ENCODE measurements at regions not wholly inside any gene's neighbourhood (a gene's known extent, or its start where the extent isn't known, plus 50 kb on each side); places are given as distances from the start of the nearest gene placed in this dataset.
"Not testable (repeated sequence)": the region's sequence is repeated elsewhere in the genome, so short reads cannot be mapped to it uniquely, and the experiment has no call there.

DNA sequence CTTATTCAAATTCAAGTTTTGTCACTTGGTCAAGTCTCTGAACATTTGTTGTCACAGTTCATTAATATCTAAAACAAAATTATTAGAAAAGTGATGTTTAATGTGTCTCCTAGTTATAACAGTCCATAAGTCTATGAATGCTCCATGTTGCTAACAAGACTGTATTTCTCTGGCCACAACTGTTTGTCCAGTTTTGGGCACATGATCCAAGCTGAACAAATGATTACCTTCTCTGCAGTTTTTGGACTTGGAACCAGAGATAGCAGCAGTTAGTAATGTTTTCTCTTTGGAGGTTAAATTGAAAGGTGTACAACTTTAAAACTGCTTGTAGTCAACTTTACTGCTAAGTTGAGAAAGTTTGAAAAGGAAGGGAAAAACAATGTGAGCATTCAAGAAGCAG is 84.7 kb upstream of the NOX4 start:
- H4K20me1 ChIP-seq (ENCODE audit: insufficient read depth, low read length); H3K27ac Mint-ChIP-seq; H3K27me3 Mint-ChIP-seq (ENCODE audit: low read depth in 3 of 3); H3K27me3 ChIP-seq (ENCODE audit: control insufficient read depth in 2 of 2, insufficient read depth in 2 of 2, low read length in 2 of 2); H3K9me3 ChIP-seq (replicated peaks in 1 of 2; ENCODE audit: control insufficient read depth in 1 of 2, insufficient read depth in 1 of 2, low read length in 2 of 2); H3K4me1 Mint-ChIP-seq; H3K4me3 ChIP-seq (replicated peaks in 1 of 3; ENCODE audit: low read depth in 2 of 3, low read length in 3 of 3); H3K4me1 ChIP-seq (ENCODE audit: control insufficient read depth in 1 of 2, insufficient read depth in 2 of 2, low read length in 2 of 2); H3K36me3 ChIP-seq (replicated peaks in 1 of 2; ENCODE audit: control insufficient read depth in 1 of 2, insufficient read depth in 2 of 2, low read length in 2 of 2); H3K36me3 Mint-ChIP-seq; H3K4me2 ChIP-seq (replicated peaks; ENCODE audit: extremely low read depth, low read length, poor library complexity, severe bottlenecking); H3K79me2 ChIP-seq (ENCODE audit: insufficient read depth, low read length); DNase-seq; H3K27ac ChIP-seq (ENCODE audit: low read depth in 1 of 2, low read length in 2 of 2); H3K9ac ChIP-seq (ENCODE audit: insufficient read depth, low read length, poor library complexity, severe bottlenecking); H3K4me3 Mint-ChIP-seq; H2AFZ ChIP-seq (ENCODE audit: insufficient read depth, low read depth, low read length, poor library complexity, severe bottlenecking); intact Hi-C loops (cut with micrococcal nuclease): not testable (repeated sequence)
- peaks cover 0 to 11% (median 2%) of the 10 kb centered on the region in 7 donors for H3K9me3 Mint-ChIP-seq

- H3K4me3 Mint-ChIP-seq; H3K4me1 Mint-ChIP-seq; H3K4me3 ChIP-seq (replicated peaks in 1 of 3; ENCODE audit: low read depth in 2 of 3, low read length in 3 of 3); H3K9ac ChIP-seq (ENCODE audit: insufficient read depth, low read length, poor library complexity, severe bottlenecking); H3K9me3 Mint-ChIP-seq; H3K27me3 Mint-ChIP-seq (ENCODE audit: low read depth in 3 of 3); H3K36me3 ChIP-seq (replicated peaks in 1 of 2; ENCODE audit: control insufficient read depth in 1 of 2, insufficient read depth in 2 of 2, low read length in 2 of 2); H3K4me2 ChIP-seq (replicated peaks; ENCODE audit: extremely low read depth, low read length, poor library complexity, severe bottlenecking); H3K27me3 ChIP-seq (ENCODE audit: control insufficient read depth in 2 of 2, insufficient read depth in 2 of 2, low read length in 2 of 2); H4K20me1 ChIP-seq (ENCODE audit: insufficient read depth, low read length); H3K27ac Mint-ChIP-seq; H3K9me3 ChIP-seq (replicated peaks in 1 of 2; ENCODE audit: control insufficient read depth in 1 of 2, insufficient read depth in 1 of 2, low read length in 2 of 2); H3K4me1 ChIP-seq (ENCODE audit: control insufficient read depth in 1 of 2, insufficient read depth in 2 of 2, low read length in 2 of 2); DNase-seq; intact Hi-C loops (cut with micrococcal nuclease); H2AFZ ChIP-seq (ENCODE audit: insufficient read depth, low read depth, low read length, poor library complexity, severe bottlenecking); H3K79me2 ChIP-seq (ENCODE audit: insufficient read depth, low read length); H3K36me3 Mint-ChIP-seq; H3K27ac ChIP-seq (ENCODE audit: low read depth in 1 of 2, low read length in 2 of 2): not testable (repeated sequence)
- no CpG with 5 or more reads among the region's 1 CpG for WGBS (ENCODE audit: insufficient coverage)
Measured at GRCh38 chr11:89577428-89577827, 86.3 kb upstream of the NOX4 start.

DNA sequence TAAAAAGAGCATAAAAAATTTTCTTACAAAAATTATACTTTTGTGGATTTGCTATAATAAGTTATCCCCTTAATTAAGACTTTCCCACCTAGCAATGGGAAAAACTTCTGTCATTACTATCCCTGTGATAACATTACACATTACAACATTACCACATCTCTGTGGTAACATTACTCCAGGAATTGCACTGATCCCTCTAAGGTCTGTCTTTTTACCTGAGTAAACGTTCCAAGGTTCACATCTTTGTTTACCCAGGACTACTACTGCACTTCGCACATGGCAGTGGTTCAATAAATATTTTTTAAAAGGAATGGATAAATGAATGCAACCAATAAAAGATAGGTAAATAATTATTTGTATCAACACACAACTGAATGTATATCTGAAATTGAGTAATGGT is 92.4 kb upstream of the NOX4 start:
- no peaks in the 10 kb centered on the region for H3K9me3 Mint-ChIP-seq
- no peaks in the 10 kb centered on the region for H3K27me3 Mint-ChIP-seq (ENCODE audit: low read depth in 3 of 3)
- TF ChIP-seq CTCF (IDR thresholded peaks at IDR 0.05) = no peak
- Histone ChIP-seq H4K20me1 (ENCODE audit: insufficient read depth, low read length) (no peaks in the 10 kb centered on the region), H3K27ac (ENCODE audit: low read depth in 1 of 2, low read length in 2 of 2) (no peak overlapping the region), H3K27me3 (ENCODE audit: control insufficient read depth in 2 of 2, insufficient read depth in 2 of 2, low read length in 2 of 2) (no peaks in the 10 kb centered on the region), H3K4me2 (replicated peaks; ENCODE audit: extremely low read depth, low read length, poor library complexity, severe bottlenecking) (no peak overlapping the region), H3K79me2 (ENCODE audit: insufficient read depth, low read length) (no peaks in the 10 kb centered on the region), H3K4me1 (ENCODE audit: control insufficient read depth in 1 of 2, insufficient read depth in 2 of 2, low read length in 2 of 2) (no peaks in the 10 kb centered on the region), H3K9ac (ENCODE audit: insufficient read depth, low read length, poor library complexity, severe bottlenecking) (no peak overlapping the region), H2AFZ (ENCODE audit: insufficient read depth, low read depth, low read length, poor library complexity, severe bottlenecking) (no peak overlapping the region), H3K36me3 (replicated peaks in 1 of 2; ENCODE audit: control insufficient read depth in 1 of 2, insufficient read depth in 2 of 2, low read length in 2 of 2) (no peaks in the 10 kb centered on the region), H3K9me3 (replicated peaks in 1 of 2; ENCODE audit: control insufficient read depth in 1 of 2, insufficient read depth in 1 of 2, low read length in 2 of 2) (no peaks in the 10 kb centered on the region), H3K4me3 (replicated peaks in 1 of 3; ENCODE audit: low read depth in 2 of 3, low read length in 3 of 3) (no peak overlapping the region)
- H3K4me1 Mint-ChIP-seq = no peaks in the 10 kb centered on the region
- no peaks in the 10 kb centered on the region for H3K36me3 Mint-ChIP-seq
- intact Hi-C loops (cut with micrococcal nuclease) = no loop called here
- no peak overlapping the region for H3K27ac Mint-ChIP-seq
- no CpG with 5 or more reads among the region's 2 CpGs for WGBS (ENCODE audit: insufficient coverage)
- no peak overlapping the region for H3K4me3 Mint-ChIP-seq
- DNase-seq = no peak

- H2AFZ ChIP-seq (ENCODE audit: insufficient read depth, low read depth, low read length, poor library complexity, severe bottlenecking); H3K36me3 Mint-ChIP-seq: not testable (repeated sequence)
- 100% methylated on average over 2 of the region's 3 CpGs for WGBS (ENCODE audit: insufficient coverage)
Measured at GRCh38 chr11:89585046-89585445, 93.9 kb upstream of the NOX4 start.

More at GRCh38 chr11:89585046-89585445, 93.9 kb upstream of the NOX4 start:
- H3K4me2 ChIP-seq (replicated peaks; ENCODE audit: extremely low read depth, low read length, poor library complexity, severe bottlenecking); H3K9me3 Mint-ChIP-seq; H3K36me3 ChIP-seq (replicated peaks in 1 of 2; ENCODE audit: control insufficient read depth in 1 of 2, insufficient read depth in 2 of 2, low read length in 2 of 2); H3K4me3 ChIP-seq (replicated peaks in 1 of 3; ENCODE audit: low read depth in 2 of 3, low read length in 3 of 3); H3K4me1 Mint-ChIP-seq; H3K27me3 Mint-ChIP-seq (ENCODE audit: low read depth in 3 of 3); H3K9me3 ChIP-seq (replicated peaks in 1 of 2; ENCODE audit: control insufficient read depth in 1 of 2, insufficient read depth in 1 of 2, low read length in 2 of 2); H3K9ac ChIP-seq (ENCODE audit: insufficient read depth, low read length, poor library complexity, severe bottlenecking); H4K20me1 ChIP-seq (ENCODE audit: insufficient read depth, low read length); DNase-seq; H3K27ac ChIP-seq (ENCODE audit: low read depth in 1 of 2, low read length in 2 of 2); H3K4me3 Mint-ChIP-seq; H3K27me3 ChIP-seq (ENCODE audit: control insufficient read depth in 2 of 2, insufficient read depth in 2 of 2, low read length in 2 of 2); intact Hi-C loops (cut with micrococcal nuclease); H3K4me1 ChIP-seq (ENCODE audit: control insufficient read depth in 1 of 2, insufficient read depth in 2 of 2, low read length in 2 of 2); H3K79me2 ChIP-seq (ENCODE audit: insufficient read depth, low read length); H3K27ac Mint-ChIP-seq: not testable (repeated sequence)
